Endothelial cell of umbilical vein (primary cell): ENCODE measurements at regions not wholly inside any gene's neighbourhood (a gene's known extent, or its start where the extent isn't known, plus 50 kb on each side); places are given as distances from the start of the nearest gene placed in this dataset.

ENCODE experiments used
- BruUV-seq: library from RNA; stranded (reverse); fragments of 400-500 nt; replicated peaks from 2 replicates; lab custom pipeline; 2021; lab: Mats Ljungman, UMichigan
- CTCF ChIA-PET: fragments of 300-600, 350-600 bp; sonication (Branson Sonifier 250); formaldehyde crosslinking; loops from one replicate; lab custom pipeline; 2021; ENCODE audit warnings: antibody characterized with exemption, inconsistent platforms; lab: Charles Lee
- POLR2A ChIA-PET: fragments of 300-600, 350-600 bp; sonication (Branson Sonifier 250); formaldehyde crosslinking; loops from one replicate; lab custom pipeline; 2021; ENCODE audit warnings: antibody characterized with exemption, inconsistent platforms; lab: Charles Lee
- DNase-seq: peaks from one replicate; pipeline ENCODE4 v3.0.0-alpha.2; 2011; ENCODE audit warnings: low read depth, low spot score
- FAIRE-seq: peaks from 2 replicates; lab custom pipeline; 2011; peaks lifted over from hg19 to GRCh38; lab: Jason Lieb, UNC
- H2AFZ ChIP-seq: 2 replicates; pipeline ENCODE4 v1.6.0; 2012; ENCODE audit warnings: low read depth, low read length, control low read depth, inconsistent platforms
- H3K27ac ChIP-seq: 2 replicates; pipeline ENCODE4 v1.5.1; 2011; ENCODE audit warnings: low read depth, mild to moderate bottlenecking, control low read depth, low read length, moderate library complexity; ENCODE audit not compliant: insufficient read depth
- H3K27me3 ChIP-seq, 2 experiments: 2 replicates each; pipeline versions ENCODE4 v1.6.0 to v1.6.1; 2011; ENCODE audit warnings: low read length in 2 of 2, mixed read lengths in 1 of 2; ENCODE audit not compliant: control insufficient read depth in 2 of 2, insufficient read depth in 2 of 2
- H3K36me3 ChIP-seq, 2 experiments: 2 replicates in 1 of 2; 3 replicates in 1 of 2; pipeline ENCODE4 v1.5.1; 2011; ENCODE audit warnings: low read length in 2 of 2, mild to moderate bottlenecking in 1 of 2, moderate library complexity in 1 of 2; ENCODE audit not compliant: control insufficient read depth in 2 of 2, insufficient read depth in 2 of 2; ENCODE audit errors: extremely low read depth in 1 of 2
- H3K4me1 ChIP-seq: 3 replicates; pipeline ENCODE4 v1.5.1; 2011; ENCODE audit warnings: mild to moderate bottlenecking, low read length; ENCODE audit not compliant: control insufficient read depth, insufficient read depth; ENCODE audit errors: extremely low read depth
- H3K4me2 ChIP-seq: 2 replicates; pipeline ENCODE4 v1.6.1; 2011; ENCODE audit warnings: low read length, control low read depth, mixed read lengths; ENCODE audit not compliant: insufficient read depth
- H3K4me3 ChIP-seq, 3 experiments: fragments of 200-600 bp in 1 of 3; sonication (generic), shearing (Covaris generic) in 1 of 3; replicated peaks in 1 of 3; 2 replicates each; pipeline ENCODE4 v1.5.1; 2011 to 2016; ENCODE audit warnings: control low read depth in 3 of 3, low read length in 3 of 3, mild to moderate bottlenecking in 2 of 3, inconsistent platforms in 1 of 3, low read depth in 1 of 3, moderate library complexity in 1 of 3; ENCODE audit not compliant: insufficient read depth in 1 of 3
- H3K79me2 ChIP-seq: 2 replicates; pipeline ENCODE4 v1.6.0; 2012; ENCODE audit warnings: low read length, inconsistent platforms; ENCODE audit not compliant: control insufficient read depth, insufficient read depth
- H3K9ac ChIP-seq: replicated peaks from 2 replicates; pipeline ENCODE3; 2011; ENCODE audit warnings: low read length, control low read depth; ENCODE audit not compliant: insufficient read depth; ENCODE audit errors: extremely low read depth
- H3K9me1 ChIP-seq: replicated peaks from 3 replicates; pipeline ENCODE4 v1.6.0; 2011; ENCODE audit warnings: mild to moderate bottlenecking, low read length; ENCODE audit not compliant: control insufficient read depth, insufficient read depth; ENCODE audit errors: extremely low read depth
- H3K9me3 ChIP-seq: replicated peaks from 2 replicates; pipeline ENCODE4 v1.5.1; 2012; ENCODE audit warnings: low read length, inconsistent platforms; ENCODE audit not compliant: control insufficient read depth, insufficient read depth
- H4K20me1 ChIP-seq: replicated peaks from 2 replicates; pipeline ENCODE3; 2011; ENCODE audit warnings: mild to moderate bottlenecking, low read length; ENCODE audit not compliant: control insufficient read depth, insufficient read depth; ENCODE audit errors: extremely low read depth
- EZH2 ChIP-seq: IDR thresholded peaks from 2 replicates; pipeline ENCODE4 v1.6.1; 2012; ENCODE audit warnings: borderline replicate concordance, low read depth, mild to moderate bottlenecking, moderate library complexity, low read length, inconsistent platforms; ENCODE audit not compliant: severe bottlenecking
- FOS ChIP-seq: IDR thresholded peaks from 2 replicates; pipeline ENCODE4 v1.6.1; 2011; ENCODE audit warnings: mild to moderate bottlenecking, low read length, moderate library complexity, borderline replicate concordance; ENCODE audit not compliant: insufficient read depth
- GATA2 ChIP-seq: IDR thresholded peaks from 2 replicates; pipeline ENCODE4 v1.7.0; 2011; ENCODE audit warnings: low read depth, mild to moderate bottlenecking, moderate library complexity, mixed read lengths, low read length; ENCODE audit not compliant: insufficient read length, insufficient read depth
- JUN ChIP-seq: IDR thresholded peaks from 2 replicates; pipeline ENCODE4 v1.6.1; 2011; ENCODE audit warnings: borderline replicate concordance, low read depth; ENCODE audit not compliant: insufficient read length, insufficient read depth
- MYC ChIP-seq: IDR thresholded peaks from one replicate; pipeline ENCODE4 v1.6.1; 2011; ENCODE audit warnings: mild to moderate bottlenecking, low read depth, low read length
- POLR2A ChIP-seq: IDR thresholded peaks from 2 replicates; pipeline ENCODE4 v1.6.1; 2012; ENCODE audit warnings: low read depth, mild to moderate bottlenecking, control low read depth, low read length
- POLR2AphosphoS5 ChIP-seq: IDR thresholded peaks from 2 replicates; pipeline ENCODE4 v1.6.1; 2012; ENCODE audit warnings: low read depth, mild to moderate bottlenecking, control low read depth, low read length, moderate library complexity; ENCODE audit not compliant: insufficient read depth
- dilution Hi-C: fragments of 300-500 bp; cut with MboI; formaldehyde crosslinking; loops from one replicate; pipeline ENCODE4 v1.15.0; 2019; ENCODE audit warnings: low sequenced_read_pairs; ENCODE audit not compliant: extremely low pct_ligation_motif_present
- intact Hi-C: fragments of 100-400 bp; cut with micrococcal nuclease; formaldehyde crosslinking; loops from one replicate; pipeline ENCODE4 v1.10.0; 2022
- TF ChIP-seq, protein P1 (sequence below): IDR thresholded peaks from 2 replicates; pipeline ENCODE4 v1.6.1; 2011; ENCODE audit not compliant: insufficient read depth, insufficient read length
- TF ChIP-seq, protein P2 (sequence below), 2 donors: IDR thresholded peaks; 1 replicate in 1 of 2; 2 replicates in 1 of 2; pipeline ENCODE4 v1.5.1; 2011; ENCODE audit warnings: low read length in 2 of 2, mild to moderate bottlenecking in 2 of 2, moderate library complexity in 2 of 2, control low read depth in 1 of 2, inconsistent platforms in 1 of 2, low read depth in 1 of 2; ENCODE audit not compliant: insufficient read depth in 1 of 2; ENCODE audit errors: extremely low read depth in 1 of 2

DNA sequence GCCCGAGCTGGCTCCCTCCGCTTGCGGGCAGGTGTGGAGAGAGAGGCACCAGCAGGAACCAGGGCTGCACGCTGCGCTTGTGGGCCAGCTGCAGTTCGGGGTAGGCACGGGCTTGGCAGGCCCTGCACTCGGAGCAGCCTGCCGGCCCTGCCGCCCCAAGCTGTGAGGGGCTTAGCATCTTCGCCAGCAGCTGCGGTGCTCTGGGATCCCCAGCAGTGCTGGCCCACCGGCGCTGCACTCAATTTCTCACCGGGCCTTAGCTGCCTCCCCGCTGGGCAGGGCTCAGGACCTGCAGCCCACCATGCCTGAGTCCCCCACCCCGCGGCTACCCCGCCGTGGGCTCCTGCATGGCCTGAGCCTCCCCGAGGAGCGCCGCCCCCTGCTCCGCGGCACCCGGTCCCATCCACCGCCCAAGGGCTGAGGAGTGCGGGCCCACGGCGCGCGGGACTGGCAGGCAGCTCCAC lies 434.4 kb upstream of the RGPD4 start:
- no peak overlapping the region for H2AFZ ChIP-seq
- intact Hi-C loops: no loop called here
- no peaks in the 10 kb centered on the region for H3K36me3 ChIP-seq
- no peak overlapping the region for H3K4me2 ChIP-seq
- H3K4me1 ChIP-seq: no peaks in the 10 kb centered on the region
- FAIRE-seq (no peak), DNase-seq (no peak)
- H4K20me1 ChIP-seq: no peaks in the 10 kb centered on the region
- H3K79me2 ChIP-seq: no peaks in the 10 kb centered on the region
- no peak overlapping the region for H3K4me3 ChIP-seq
- no TSS peak for BruUV-seq
- ChIA-PET CTCF (no interaction called here), POLR2A (no interaction called here)
- dilution Hi-C loops: no loop called here
- TF ChIP-seq EZH2 (no peak), JUN (no peak), GATA2 (no peak), POLR2A (no peak), MYC (no peak), POLR2AphosphoS5 (no peak), FOS (no peak)
- TF ChIP-seq, protein P1, sequence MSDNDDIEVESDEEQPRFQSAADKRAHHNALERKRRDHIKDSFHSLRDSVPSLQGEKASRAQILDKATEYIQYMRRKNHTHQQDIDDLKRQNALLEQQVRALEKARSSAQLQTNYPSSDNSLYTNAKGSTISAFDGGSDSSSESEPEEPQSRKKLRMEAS: no peak
- TF ChIP-seq, protein P2, sequence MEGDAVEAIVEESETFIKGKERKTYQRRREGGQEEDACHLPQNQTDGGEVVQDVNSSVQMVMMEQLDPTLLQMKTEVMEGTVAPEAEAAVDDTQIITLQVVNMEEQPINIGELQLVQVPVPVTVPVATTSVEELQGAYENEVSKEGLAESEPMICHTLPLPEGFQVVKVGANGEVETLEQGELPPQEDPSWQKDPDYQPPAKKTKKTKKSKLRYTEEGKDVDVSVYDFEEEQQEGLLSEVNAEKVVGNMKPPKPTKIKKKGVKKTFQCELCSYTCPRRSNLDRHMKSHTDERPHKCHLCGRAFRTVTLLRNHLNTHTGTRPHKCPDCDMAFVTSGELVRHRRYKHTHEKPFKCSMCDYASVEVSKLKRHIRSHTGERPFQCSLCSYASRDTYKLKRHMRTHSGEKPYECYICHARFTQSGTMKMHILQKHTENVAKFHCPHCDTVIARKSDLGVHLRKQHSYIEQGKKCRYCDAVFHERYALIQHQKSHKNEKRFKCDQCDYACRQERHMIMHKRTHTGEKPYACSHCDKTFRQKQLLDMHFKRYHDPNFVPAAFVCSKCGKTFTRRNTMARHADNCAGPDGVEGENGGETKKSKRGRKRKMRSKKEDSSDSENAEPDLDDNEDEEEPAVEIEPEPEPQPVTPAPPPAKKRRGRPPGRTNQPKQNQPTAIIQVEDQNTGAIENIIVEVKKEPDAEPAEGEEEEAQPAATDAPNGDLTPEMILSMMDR (IDR thresholded peaks at IDR 0.05; ENCODE audit: extremely low read depth in 1 of 2, insufficient read depth in 1 of 2, low read depth in 1 of 2, low read length in 2 of 2): no peak
- H3K9me1 ChIP-seq: no peaks in the 10 kb centered on the region
- no peaks in the 10 kb centered on the region for H3K9me3 ChIP-seq
- no peaks in the 10 kb centered on the region for H3K27me3 ChIP-seq
- no peak overlapping the region for H3K27ac ChIP-seq
- no peak overlapping the region for H3K9ac ChIP-seq
